GM19238 (cell line): ENCODE measurements at regions not wholly inside any gene's neighbourhood (a gene's known extent, or its start where the extent isn't known, plus 50 kb on each side); places are given as distances from the start of the nearest gene placed in this dataset.

Experiments
- DNase-seq: peaks from one replicate; pipeline ENCODE4 v3.0.0; 2011; ENCODE audit warnings: low spot score; ENCODE audit not compliant: insufficient read length

GRCh38 chr18:66754335-66754734 is 150.4 kb upstream of the CDH19 start:
- DNase-seq = no peak

GRCh38 chr18:66752733-66753132 is 148.8 kb upstream of the CDH19 start:
- no peak for DNase-seq

- DNase-seq = no peak
Measured at GRCh38 chr18:66749481-66750035, 145.7 kb upstream of the CDH19 start.

- no peak for DNase-seq
Measured at GRCh38 chr18:66749030-66749429, 145.1 kb upstream of the CDH19 start.

- no peak for DNase-seq
Measured at GRCh38 chr18:66742832-66743231, 138.9 kb upstream of the CDH19 start.

GRCh38 chr18:66735933-66736332 is 132.0 kb upstream of the CDH19 start:
- DNase-seq = no peak

GRCh38 chr18:66734451-66734850 is 130.6 kb upstream of the CDH19 start:
- DNase-seq = no peak

GRCh38 chr18:66731890-66732289 is 128.0 kb upstream of the CDH19 start:
- no peak for DNase-seq

GRCh38 chr18:66729442-66730239 is 125.8 kb upstream of the CDH19 start:
- DNase-seq = no peak

- DNase-seq = no peak
Measured at GRCh38 chr18:66728951-66729350, 125.1 kb upstream of the CDH19 start.

- DNase-seq = no peak
Measured at GRCh38 chr18:66727991-66728390, 124.1 kb upstream of the CDH19 start.

- DNase-seq = no peak
Measured at GRCh38 chr18:66724664-66725356, 120.9 kb upstream of the CDH19 start.

GRCh38 chr18:66722671-66723070 is 118.8 kb upstream of the CDH19 start:
- DNase-seq = no peak

GRCh38 chr18:66708646-66709045 is 104.8 kb upstream of the CDH19 start:
- DNase-seq = no peak

GRCh38 chr18:66707473-66707872 is 103.6 kb upstream of the CDH19 start:
- no peak for DNase-seq

- DNase-seq = no peak
Measured at GRCh38 chr18:66695281-66695680, 91.4 kb upstream of the CDH19 start.

GRCh38 chr18:66694852-66695251 is 91.0 kb upstream of the CDH19 start:
- DNase-seq = no peak

- DNase-seq = no peak
Measured at GRCh38 chr18:66687635-66688034, 83.7 kb upstream of the CDH19 start.

- no peak for DNase-seq
Measured at GRCh38 chr18:66682855-66683322, 79.0 kb upstream of the CDH19 start.

GRCh38 chr18:66676699-66677098 is 72.8 kb upstream of the CDH19 start:
- no peak for DNase-seq

- DNase-seq = no peak
Measured at GRCh38 chr18:66674286-66674685, 70.4 kb upstream of the CDH19 start.

- no peak for DNase-seq
Measured at GRCh38 chr18:66668706-66669105, 64.8 kb upstream of the CDH19 start.
